HepG2 (cell line): ENCODE measurements at regions not wholly inside any gene's neighbourhood (a gene's known extent, or its start where the extent isn't known, plus 50 kb on each side); places are given as distances from the start of the nearest gene placed in this dataset.

Experiments
- ATAC-seq: fragments of 200-7000 bp; cut with Tn5 transposase; 3 replicates; pipeline ENCODE4 v1.9.1; 2020; ENCODE audit warnings: mild to moderate bottlenecking, moderate library complexity
- BruUV-seq: library from RNA; stranded (reverse); fragments of 400-500 nt; replicated peaks from 2 replicates; lab custom pipeline; 2021; lab: Mats Ljungman, UMichigan
- CTCF ChIA-PET: fragments of 300-600 bp; formaldehyde crosslinking; extraction: SDS; loops from one replicate; lab custom pipeline; 2021; ENCODE audit warnings: low total read pairs, inconsistent platforms, low intra/inter-chr PET ratio; lab: Yijun Ruan, JAX
- POLR2A ChIA-PET: fragments of 350-600 bp; sonication (Branson Sonifier 250); formaldehyde crosslinking; loops from one replicate; lab custom pipeline; 2020; ENCODE audit warnings: antibody characterized with exemption, inconsistent platforms; lab: Yijun Ruan, JAX
- DNase-seq: peaks from one replicate; pipeline ENCODE4 v3.0.0-alpha.2; 2015; ENCODE audit warnings: low spot score
- FAIRE-seq: peaks from 3 replicates; lab custom pipeline; 2011; peaks lifted over from hg19 to GRCh38; lab: Jason Lieb, UNC
- H2AFZ ChIP-seq: one replicate; pipeline ENCODE4 v1.6.1; 2011; ENCODE audit warnings: low read length, inconsistent platforms
- H3K27ac ChIP-seq: fragments of 300-600 bp; 3 replicates; pipeline ENCODE4 v1.8.0; 2011; ENCODE audit warnings: mixed run types, mild to moderate bottlenecking, mixed read lengths, low read length, inconsistent platforms; ENCODE audit not compliant: insufficient read depth; ENCODE audit errors: extremely low read length
- H3K27me3 ChIP-seq, 2 experiments: fragments of 200-600 bp in 1 of 2; 2 replicates in 1 of 2; 3 replicates in 1 of 2; pipeline versions ENCODE4 v1.6.0 to v1.8.0; 2011; ENCODE audit warnings: low read length in 2 of 2, mild to moderate bottlenecking in 2 of 2, moderate library complexity in 2 of 2, inconsistent platforms in 1 of 2; ENCODE audit not compliant: insufficient read depth in 2 of 2, control insufficient read depth in 1 of 2
- H3K36me3 ChIP-seq, 2 experiments: fragments of 200-600 bp in 1 of 2; replicated peaks in 1 of 2; 2 replicates in 1 of 2; 3 replicates in 1 of 2; pipeline versions ENCODE4 v1.5.1 to v1.8.0; 2011; ENCODE audit warnings: low read length in 2 of 2, inconsistent platforms in 1 of 2; ENCODE audit not compliant: insufficient read depth in 2 of 2, control insufficient read depth in 1 of 2
- H3K4me1 ChIP-seq: 2 replicates; pipeline ENCODE4 v1.5.1; 2012; ENCODE audit warnings: low read length, inconsistent platforms; ENCODE audit not compliant: insufficient read depth
- H3K4me2 ChIP-seq: 2 replicates; pipeline ENCODE4 v1.6.0; 2011; ENCODE audit warnings: low read depth, low read length, inconsistent platforms
- H3K4me3 ChIP-seq, 3 experiments: fragments of 200-600 bp in 1 of 3; sonication (generic), shearing (Covaris generic) in 1 of 3; replicated peaks in 1 of 3; 2 replicates each; pipeline ENCODE4 v1.5.1; 2011 to 2016; ENCODE audit warnings: low read length in 3 of 3, inconsistent platforms in 2 of 3, low read depth in 2 of 3, mild to moderate bottlenecking in 2 of 3, control low read depth in 1 of 3, mixed read lengths in 1 of 3; ENCODE audit not compliant: insufficient read depth in 1 of 3
- H3K79me2 ChIP-seq: one replicate; pipeline ENCODE4 v1.6.1; 2011; ENCODE audit warnings: low read length, inconsistent platforms; ENCODE audit not compliant: insufficient read depth
- H3K9ac ChIP-seq: 2 replicates; pipeline ENCODE4 v1.6.0; 2011; ENCODE audit warnings: mild to moderate bottlenecking, low read depth, low read length, inconsistent platforms; ENCODE audit not compliant: insufficient read depth
- H3K9me3 ChIP-seq: 2 replicates; pipeline ENCODE4 v1.5.1; 2012; ENCODE audit warnings: mild to moderate bottlenecking, low read length
- H4K20me1 ChIP-seq: 2 replicates; pipeline ENCODE4 v1.6.0; 2011; ENCODE audit warnings: inconsistent platforms, mild to moderate bottlenecking, low read length, moderate library complexity; ENCODE audit not compliant: insufficient read depth
- ARHGAP35 ChIP-seq: sonication (generic); formaldehyde crosslinking; IDR thresholded peaks from 2 replicates; pipeline ENCODE4 v1.9.0; 2022; ENCODE audit warnings: mild to moderate bottlenecking, inconsistent platforms, moderate library complexity, missing genetic modification reagents, borderline replicate concordance
- ELF4 ChIP-seq: sonication (generic); formaldehyde crosslinking; IDR thresholded peaks from 2 replicates; pipeline ENCODE4 v1.5.0; 2020; ENCODE audit warnings: missing genetic modification reagents, mild to moderate bottlenecking, moderate library complexity, borderline replicate concordance
- ESRRA ChIP-seq: sonication (generic); formaldehyde crosslinking; IDR thresholded peaks from 2 replicates; pipeline ENCODE4 v1.5.1; 2020; ENCODE audit warnings: mild to moderate bottlenecking, low read depth, missing genetic modification reagents
- GTF2F1 ChIP-seq: fragments of 150-350 bp; IDR thresholded peaks from 2 replicates; pipeline ENCODE4 v1.6.1; 2014; ENCODE audit warnings: low read length
- MAFF ChIP-seq: IDR thresholded peaks from 2 replicates; pipeline ENCODE4 v1.6.1; 2011; ENCODE audit warnings: low read depth, low read length, improper control_type of control experiment
- NCOR1 ChIP-seq: fragments of 200-600 bp; sonication (generic); IDR thresholded peaks from 2 replicates; pipeline ENCODE4 v1.7.0; 2017; ENCODE audit warnings: antibody characterized with exemption, low read length, borderline replicate concordance
- NFAT5 ChIP-seq: sonication (generic); formaldehyde crosslinking; IDR thresholded peaks from 2 replicates; pipeline ENCODE4 v1.4.0; 2020; ENCODE audit warnings: missing genetic modification reagents
- NFKB2 ChIP-seq: sonication (generic); formaldehyde crosslinking; IDR thresholded peaks from 2 replicates; pipeline ENCODE4 v1.4.0; 2020; ENCODE audit warnings: missing genetic modification reagents, borderline replicate concordance
- PHF21A ChIP-seq: sonication (generic); formaldehyde crosslinking; IDR thresholded peaks from 2 replicates; pipeline ENCODE4 v1.5.0; 2020; ENCODE audit warnings: mild to moderate bottlenecking, missing genetic modification reagents
- SRSF4 ChIP-seq: fragments of 200-400 bp; formaldehyde crosslinking; IDR thresholded peaks from one replicate; pipeline ENCODE4 v1.6.1; 2018; ENCODE audit warnings: mild to moderate bottlenecking, low read depth, low read length, moderate library complexity; ENCODE audit not compliant: poor library complexity, severe bottlenecking
- TBL1XR1 ChIP-seq: fragments of 150-350 bp; IDR thresholded peaks from 2 replicates; pipeline ENCODE4 v1.6.1; 2014; ENCODE audit warnings: borderline replicate concordance, low read length; ENCODE audit not compliant: partially characterized antibody
- ZFP91 ChIP-seq: sonication (generic); formaldehyde crosslinking; IDR thresholded peaks from 2 replicates; pipeline ENCODE4 v1.9.0; 2022; ENCODE audit warnings: missing genetic modification reagents, mild to moderate bottlenecking, borderline replicate concordance
- ZNF138 ChIP-seq: sonication (generic); formaldehyde crosslinking; IDR thresholded peaks from 2 replicates; pipeline ENCODE4 v1.5.0; 2020; ENCODE audit warnings: mild to moderate bottlenecking, low read depth, missing genetic modification reagents
- WGBS: methylation state at CpG from one replicate; pipeline ENCODE4 v1.1.6; 2017; ENCODE audit warnings: low lambda C conversion rate; 5-methylcytosine and 5-hydroxymethylcytosine counted together
- in situ Hi-C: cut with HindIII; loops from 2 replicates; pipeline ENCODE4 v1.10.0; 2017; ENCODE audit warnings: low pct_unique_long_range_greater_than_20kb; ENCODE audit not compliant: extremely low pct_ligation_motif_present
- intact Hi-C: fragments of 100-400 bp; cut with micrococcal nuclease; formaldehyde crosslinking; loops from one replicate; pipeline ENCODE4 v1.10.0; 2022; ENCODE audit not compliant: unreplicated experiment

- DNase-seq (no peak), FAIRE-seq (no peak), ATAC-seq (no peak)
- no peaks in the 10 kb centered on the region for H3K4me1 ChIP-seq
- in situ Hi-C loops: no loop called here
- no peak overlapping the region for H3K4me3 ChIP-seq
- no peaks in the 10 kb centered on the region for H4K20me1 ChIP-seq
- no TSS peak for BruUV-seq
- H3K27me3 ChIP-seq: no peaks in the 10 kb centered on the region
- POLR2A ChIA-PET: no interaction called here
- no peak overlapping the region for H3K27ac ChIP-seq
- TF ChIP-seq ZFP91 (CRISPR knock-in tag) (no peak), ARHGAP35 (CRISPR knock-in tag) (no peak), NCOR1 (no peak), ESRRA (CRISPR knock-in tag) (no peak), NFKB2 (CRISPR knock-in tag) (no peak), TBL1XR1 (no peak)
- WGBS: 0% methylated on average over 1 of the region's 1 CpG
- H3K79me2 ChIP-seq: no peaks in the 10 kb centered on the region
- intact Hi-C loops: no loop called here
- no peak overlapping the region for H2AFZ ChIP-seq
- H3K36me3 ChIP-seq: no peaks in the 10 kb centered on the region
- CTCF ChIA-PET: no interaction called here
- no peak overlapping the region for H3K4me2 ChIP-seq
- H3K9me3 ChIP-seq: no peaks in the 10 kb centered on the region
- no peak overlapping the region for H3K9ac ChIP-seq
Measured at GRCh38 chr5:161235569-161235968, 311.0 kb downstream of the GABRB2 start.

GRCh38 chr5:161233553-161233952 is 313.0 kb downstream of the GABRB2 start:
- Histone ChIP-seq H3K9ac (no peak overlapping the region), H2AFZ (no peak overlapping the region), H3K4me3 (no peak overlapping the region), H3K27me3 (no peaks in the 10 kb centered on the region), H3K79me2 (no peaks in the 10 kb centered on the region), H3K36me3 (no peaks in the 10 kb centered on the region), H3K27ac (no peak overlapping the region), H3K9me3 (no peaks in the 10 kb centered on the region), H4K20me1 (no peaks in the 10 kb centered on the region), H3K4me2 (no peak overlapping the region), H3K4me1 (no peaks in the 10 kb centered on the region)
- in situ Hi-C loops (no loop called here), intact Hi-C loops (no loop called here)
- no TSS peak for BruUV-seq
- no peak for FAIRE-seq
- WGBS: 0% methylated on average over 1 of the region's 1 CpG
- POLR2A ChIA-PET: no interaction called here
- no peak for DNase-seq
- ATAC-seq: no peak
- CTCF ChIA-PET: no interaction called here
- TF ChIP-seq PHF21A (no peak), NFAT5 (CRISPR knock-in tag) (no peak), ZNF138 (CRISPR knock-in tag) (no peak), SRSF4 (no peak), ELF4 (CRISPR knock-in tag) (no peak), MAFF (no peak), GTF2F1 (no peak)
